GM12878 (cell line): ENCODE measurements at regions not wholly inside any gene's neighbourhood (a gene's known extent, or its start where the extent isn't known, plus 50 kb on each side); places are given as distances from the start of the nearest gene placed in this dataset.

Experiments
- ATAC-seq: fragments of 200-7000 bp; cut with Tn5 transposase; 3 replicates; pipeline ENCODE4 v1.9.1; 2020; ENCODE audit warnings: mild to moderate bottlenecking, moderate library complexity
- BruUV-seq: library from RNA; stranded (reverse); fragments of 400-500 nt; replicated peaks from 2 replicates; lab custom pipeline; 2021; lab: Mats Ljungman, UMichigan
- CTCF ChIA-PET: fragments of 300-600 bp; sonication (Branson Sonifier 250); formaldehyde crosslinking; extraction: SDS; loops from one replicate; lab custom pipeline; 2021; ENCODE audit warnings: inconsistent platforms; lab: Yijun Ruan, JAX
- POLR2A ChIA-PET: fragments of 350-600 bp; formaldehyde crosslinking; extraction: SDS; loops from one replicate; lab custom pipeline; 2021; ENCODE audit warnings: inconsistent platforms; lab: Charles Lee
- RAD21 ChIA-PET: fragments of 300-600 bp; sonication (Branson Sonifier 250); formaldehyde crosslinking; loops from one replicate; lab custom pipeline; 2023; ENCODE audit warnings: antibody characterized with exemption; ENCODE audit not compliant: unreplicated experiment; lab: Charles Lee
- SMC1A ChIA-PET: fragments of 300-600 bp; sonication (Branson Sonifier 250); formaldehyde crosslinking; loops from one replicate; lab custom pipeline; 2023; ENCODE audit not compliant: unreplicated experiment, uncharacterized antibody; lab: Charles Lee
- DNase-seq: peaks from one replicate; pipeline ENCODE4 v3.0.0-alpha.2; 2011; ENCODE audit warnings: low read depth, low spot score
- FAIRE-seq: peaks from 3 replicates; lab custom pipeline; 2011; peaks lifted over from hg19 to GRCh38; lab: Jason Lieb, UNC
- H2AFZ ChIP-seq: 2 replicates; pipeline ENCODE4 v1.6.0; 2011; ENCODE audit warnings: low read depth, low read length, control low read depth; ENCODE audit not compliant: control insufficient read depth
- H3K27ac ChIP-seq: 2 replicates; pipeline ENCODE4 v1.5.1; 2011; ENCODE audit warnings: control low read depth; ENCODE audit not compliant: control insufficient read depth, insufficient read depth
- H3K27me3 ChIP-seq, 2 experiments: replicated peaks in 1 of 2; 2 replicates each; pipeline versions ENCODE4 v1.6.0 to v1.6.1; 2011; ENCODE audit warnings: low read length in 1 of 2; ENCODE audit not compliant: control insufficient read depth in 2 of 2, insufficient read depth in 2 of 2
- H3K36me3 ChIP-seq, 2 experiments: 2 replicates each; pipeline ENCODE4 v1.5.1; 2011; ENCODE audit warnings: low read length in 1 of 2; ENCODE audit not compliant: control insufficient read depth in 2 of 2, insufficient read depth in 2 of 2
- H3K4me1 ChIP-seq: 2 replicates; pipeline ENCODE4 v1.6.1; 2011; ENCODE audit warnings: mild to moderate bottlenecking, low read length, moderate library complexity, mixed read lengths; ENCODE audit not compliant: control insufficient read depth, insufficient read depth
- H3K4me2 ChIP-seq: 2 replicates; pipeline ENCODE4 v1.6.0; 2011; ENCODE audit warnings: control low read depth; ENCODE audit not compliant: control insufficient read depth, insufficient read depth
- H3K4me3 ChIP-seq: fragments of 200-600 bp; sonication (generic); 2 replicates; pipeline ENCODE4 v1.5.1; 2016
- H3K79me2 ChIP-seq: 2 replicates; pipeline ENCODE4 v1.6.0; 2011; ENCODE audit warnings: low read length; ENCODE audit not compliant: control insufficient read depth, insufficient read depth
- H3K9ac ChIP-seq: 2 replicates; pipeline ENCODE4 v1.8.0; 2011; ENCODE audit warnings: low read length, control low read depth, mixed read lengths; ENCODE audit not compliant: control insufficient read depth, insufficient read depth
- H3K9me3 ChIP-seq: replicated peaks from 3 replicates; pipeline ENCODE4 v1.5.1; 2011; ENCODE audit warnings: mild to moderate bottlenecking, low read length; ENCODE audit not compliant: control insufficient read depth, insufficient read depth
- H4K20me1 ChIP-seq: 2 replicates; pipeline ENCODE4 v1.6.0; 2011; ENCODE audit not compliant: control insufficient read depth, insufficient read depth
- CBX5 ChIP-seq: sonication (generic); IDR thresholded peaks from 2 replicates; pipeline ENCODE4 v1.6.1; 2016; ENCODE audit warnings: low read depth, moderate library complexity, mild to moderate bottlenecking, inconsistent platforms
- EGR1 ChIP-seq, 2 experiments: IDR thresholded peaks; 1 replicate in 1 of 2; 2 replicates in 1 of 2; pipeline ENCODE4 v1.6.1; 2011 to 2012; ENCODE audit warnings: low read depth in 2 of 2, low read length in 2 of 2, borderline replicate concordance in 1 of 2, mild to moderate bottlenecking in 1 of 2, moderate library complexity in 1 of 2
- EZH2 ChIP-seq: IDR thresholded peaks from 2 replicates; pipeline ENCODE4 v1.6.1; 2012; ENCODE audit warnings: low read depth, mild to moderate bottlenecking, control low read depth, inconsistent platforms, low read length, borderline replicate concordance; ENCODE audit not compliant: control insufficient read depth
- HDAC6 ChIP-seq: fragments of 200-600 bp; sonication (generic); IDR thresholded peaks from one replicate; pipeline ENCODE4 v1.8.0; 2017; ENCODE audit warnings: antibody characterized with exemption; ENCODE audit not compliant: unreplicated experiment
- PAX5 ChIP-seq: IDR thresholded peaks from 2 replicates; pipeline ENCODE4 v1.6.1; 2011; ENCODE audit warnings: low read depth, low read length, borderline replicate concordance
- PML ChIP-seq: IDR thresholded peaks from 2 replicates; pipeline ENCODE4 v1.6.1; 2012; ENCODE audit warnings: low read length, inconsistent platforms
- SIX5 ChIP-seq: IDR thresholded peaks from 2 replicates; pipeline ENCODE4 v1.6.1; 2011; ENCODE audit warnings: mild to moderate bottlenecking, low read depth, low read length, moderate library complexity; ENCODE audit not compliant: severe bottlenecking
- YY1 ChIP-seq: IDR thresholded peaks from 2 replicates; pipeline ENCODE4 v1.6.1; 2011; ENCODE audit warnings: low read depth, mild to moderate bottlenecking, low read length
- ZBTB4 ChIP-seq: fragments of 450-650 bp; formaldehyde crosslinking; IDR thresholded peaks from 2 replicates; pipeline ENCODE4 v1.4.0; 2022; ENCODE audit warnings: mild to moderate bottlenecking, moderate library complexity
- ZNF217 ChIP-seq: fragments of 450-650 bp; IDR thresholded peaks from 2 replicates; pipeline ENCODE4 v1.6.1; 2017; ENCODE audit warnings: antibody characterized with exemption, mild to moderate bottlenecking
- in situ Hi-C: fragments of 300-500 bp; cut with MboI; formaldehyde crosslinking; loops from 9 replicates; pipeline ENCODE4 v1.14.3; 2018; ENCODE audit warnings: mixed read lengths
- intact Hi-C: fragments of 100-400 bp; cut with micrococcal nuclease; formaldehyde crosslinking; loops from one replicate; pipeline ENCODE4 v1.14.2; 2022; ENCODE audit not compliant: unreplicated experiment

DNA sequence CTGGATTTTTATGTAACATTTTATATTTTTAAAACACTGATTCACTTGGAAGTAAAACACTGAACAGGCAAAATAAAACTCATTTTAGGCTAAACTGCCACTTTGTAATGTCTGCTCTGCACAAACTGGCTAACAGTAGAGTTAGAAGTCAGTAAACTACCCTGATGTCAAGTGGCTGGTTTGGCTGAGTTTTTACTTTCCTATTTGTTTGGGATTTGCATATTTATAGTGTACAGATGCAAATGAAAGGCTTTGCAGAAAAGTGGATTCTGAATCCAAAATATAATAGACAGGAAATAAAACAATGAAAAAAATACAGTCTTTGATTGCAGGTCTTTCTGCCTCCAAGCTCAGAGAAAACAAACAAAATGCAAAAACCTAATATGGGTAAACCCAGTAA is 213.1 kb downstream of the CDH26 start:
- Histone ChIP-seq H2AFZ (no peak overlapping the region), H4K20me1 (no peaks in the 10 kb centered on the region), H3K36me3 (no peaks in the 10 kb centered on the region), H3K27ac (no peak overlapping the region), H3K4me3 (no peak overlapping the region), H3K4me1 (no peaks in the 10 kb centered on the region), H3K9me3 (no peaks in the 10 kb centered on the region; the same call in 2 of the 3 replicates), H3K9ac (no peak overlapping the region), H3K4me2 (no peak overlapping the region), H3K79me2 (no peaks in the 10 kb centered on the region), H3K27me3 (no peaks in the 10 kb centered on the region)
- ChIA-PET RAD21 (no interaction called here), POLR2A (no interaction called here), SMC1A (no interaction called here), CTCF (interaction anchor here (1.2 kb wide), 1 partner anchor 33 kb away, joined by 3 read pairs; no protein-coding TSS in a partner anchor)
- DNase-seq (no peak), ATAC-seq (no peak), FAIRE-seq (no peak)
- TF ChIP-seq HDAC6 (no peak), EGR1 (IDR thresholded peaks at IDR 0.05; ENCODE audit: borderline replicate concordance in 1 of 2, low read depth in 2 of 2, low read length in 2 of 2) (no peak), ZNF217 (no peak), EZH2 (no peak), CBX5 (no peak), SIX5 (no peak), YY1 (no peak), ZBTB4 (CRISPR knock-in tag) (no peak), PML (no peak), PAX5 (no peak)
- intact Hi-C loops, result no loop called here
- in situ Hi-C loops, result no loop called here
- BruUV-seq, result no TSS peak
